Stomach (tissue), 8 donors: ENCODE measurements at regions not wholly inside any gene's neighbourhood (a gene's known extent, or its start where the extent isn't known, plus 50 kb on each side); places are given as distances from the start of the nearest gene placed in this dataset.

Source experiments
- DNase-seq, 2 donors: peaks; one replicate each; pipeline versions ENCODE4 v3.0.0 to v3.0.0-alpha.2; 2013 to 2019
- H3K27ac ChIP-seq, 5 donors: fragments of 200-600 bp in 4 of 5; sonication (generic) in 4 of 5; one replicate each; pipeline ENCODE4 v1.5.1; 2013 to 2019; ENCODE audit warnings: mild to moderate bottlenecking in 1 of 5, moderate library complexity in 1 of 5
- H3K27me3 ChIP-seq, 3 donors: fragments of 200-600 bp; sonication (generic); one replicate each; pipeline ENCODE4 v1.5.1; 2017 to 2019; ENCODE audit warnings: mixed run types in 1 of 3
- H3K36me3 ChIP-seq, 4 donors: fragments of 200-600 bp; sonication (generic); 1 replicate in 3 of 4; 2 replicates in 1 of 4; pipeline ENCODE4 v1.5.1; 2016 to 2019
- H3K4me1 ChIP-seq, 4 donors: fragments of 200-600 bp; sonication (generic); one replicate each; pipeline ENCODE4 v1.5.1; 2016 to 2019
- H3K4me3 ChIP-seq, 4 donors: fragments of 200-600 bp; sonication (generic) in 3 of 4; one replicate each; pipeline ENCODE4 v1.5.1; 2016 to 2019; ENCODE audit warnings: mild to moderate bottlenecking in 1 of 4
- H3K9me3 ChIP-seq, 4 donors: fragments of 200-600 bp; sonication (generic); one replicate each; pipeline ENCODE4 v1.5.1; 2016 to 2019
- CTCF ChIP-seq, 7 experiments: fragments of 450-650 bp in 4 of 7; fragments of 200-600 bp in 3 of 7; sonication (generic) in 3 of 7; IDR thresholded peaks; one replicate each; pipeline ENCODE4 v1.5.1; 2016 to 2019; ENCODE audit warnings: antibody characterized with exemption in 7 of 7, control low read depth in 2 of 7, mild to moderate bottlenecking in 1 of 7
- EP300 ChIP-seq: sonication (generic); formaldehyde crosslinking; IDR thresholded peaks from one replicate; pipeline ENCODE4 v1.6.1; 2017; ENCODE audit warnings: antibody characterized with exemption
- POLR2A ChIP-seq, 4 donors: fragments of 450-650 bp; IDR thresholded peaks; one replicate each; pipeline ENCODE4 v1.6.1; 2016; ENCODE audit warnings: antibody characterized with exemption in 4 of 4, control low read depth in 2 of 4, mild to moderate bottlenecking in 1 of 4, moderate library complexity in 1 of 4
- POLR2AphosphoS5 ChIP-seq, 3 donors: sonication (generic); formaldehyde crosslinking; IDR thresholded peaks; one replicate each; pipeline ENCODE4 v1.6.1; 2016; ENCODE audit warnings: antibody characterized with exemption in 3 of 3
- WGBS, 5 donors: extraction: QIAGEN DNeasy Blood & Tissue Kit in 3 of 5; methylation state at CpG; one replicate each; pipeline versions ENCODE4 v1.1.5 to v1.1.7; 2013 to 2018; 5-methylcytosine and 5-hydroxymethylcytosine counted together
- intact Hi-C: fragments of 100-400 bp; cut with DNase I; formaldehyde crosslinking; loops from one replicate; pipeline ENCODE4 v1.15.1; 2023; ENCODE audit warnings: low total_unique reads
- donor health status: healthy with polysubstance abuse.
- donor health status: Bipolar disorder and iron deficiency.
- donor health status: healthy.

DNA sequence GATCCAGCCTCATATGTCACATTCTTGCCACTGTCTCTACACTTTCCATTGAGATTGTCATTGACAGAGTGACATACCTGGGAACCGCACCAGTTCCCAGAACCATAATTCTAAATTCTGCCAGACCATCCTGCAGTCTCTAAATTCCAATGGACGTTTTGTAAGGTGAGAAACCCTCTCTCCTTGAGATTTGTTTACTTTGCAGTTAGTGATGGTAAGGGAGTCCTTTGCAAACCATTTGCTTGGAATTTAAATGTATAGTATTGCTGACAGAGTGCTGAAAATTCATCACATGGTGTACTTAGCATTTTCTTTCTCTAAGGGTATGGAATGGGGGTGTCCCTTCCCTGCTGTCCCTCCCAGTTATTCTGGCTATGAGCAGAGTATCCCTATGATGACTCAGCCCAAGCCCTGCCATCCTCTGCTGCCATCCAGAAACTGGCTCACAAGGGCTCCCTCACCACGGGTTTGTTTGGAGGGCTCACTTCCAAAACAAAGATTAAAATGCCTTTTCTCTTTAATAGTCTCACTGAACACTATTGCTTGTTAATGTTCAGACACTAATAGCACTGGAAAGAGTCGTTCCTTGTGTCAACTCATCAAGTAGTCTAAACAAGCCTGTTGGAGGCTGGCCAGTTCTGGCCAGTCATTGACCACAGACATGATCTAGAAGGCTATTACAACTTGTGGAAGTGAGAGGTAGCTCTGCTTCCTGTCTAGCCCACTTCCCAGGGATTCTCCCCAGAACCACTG lies 129.0 kb upstream of the HMGA2 start:
- Histone ChIP-seq H3K9me3 (no peaks in the 10 kb centered on the region), H3K4me1 (peaks cover 0 to 13% (median 9%) of the 10 kb centered on the region in 4 donors), H3K36me3 (no peaks in the 10 kb centered on the region), H3K27ac (no peak overlapping the region), H3K27me3 (no peaks in the 10 kb centered on the region), H3K4me3 (no peak overlapping the region)
- TF ChIP-seq EP300 = no peak
- no peak for TF ChIP-seq POLR2A (IDR thresholded peaks at IDR 0.05)
- peak in 1 of 3 donors; percentile 12 for TF ChIP-seq POLR2AphosphoS5 (IDR thresholded peaks at IDR 0.05)
- TF ChIP-seq CTCF (IDR thresholded peaks at IDR 0.05) = no peak
- intact Hi-C loops = no loop called here
- 22 to 31% (median 26%) methylated on average over 4 of the region's 4 CpGs for WGBS, 5 donors
- peak; percentile 78 to 79 for DNase-seq

GRCh38 chr12:65696227-65696626 lies 128.1 kb upstream of the HMGA2 start:
- no peak for DNase-seq
- peaks cover 0 to 13% (median 9%) of the 10 kb centered on the region in 4 donors for H3K4me1 ChIP-seq
- no peak overlapping the region for H3K27ac ChIP-seq
- TF ChIP-seq CTCF (IDR thresholded peaks at IDR 0.05) (no peak), POLR2AphosphoS5 (IDR thresholded peaks at IDR 0.05) (no peak), POLR2A (IDR thresholded peaks at IDR 0.05) (no peak), EP300 (no peak)
- no peaks in the 10 kb centered on the region for H3K36me3 ChIP-seq
- H3K9me3 ChIP-seq = no peaks in the 10 kb centered on the region
- H3K27me3 ChIP-seq = no peaks in the 10 kb centered on the region
- H3K4me3 ChIP-seq = no peak overlapping the region
- intact Hi-C loops = no loop called here

DNA sequence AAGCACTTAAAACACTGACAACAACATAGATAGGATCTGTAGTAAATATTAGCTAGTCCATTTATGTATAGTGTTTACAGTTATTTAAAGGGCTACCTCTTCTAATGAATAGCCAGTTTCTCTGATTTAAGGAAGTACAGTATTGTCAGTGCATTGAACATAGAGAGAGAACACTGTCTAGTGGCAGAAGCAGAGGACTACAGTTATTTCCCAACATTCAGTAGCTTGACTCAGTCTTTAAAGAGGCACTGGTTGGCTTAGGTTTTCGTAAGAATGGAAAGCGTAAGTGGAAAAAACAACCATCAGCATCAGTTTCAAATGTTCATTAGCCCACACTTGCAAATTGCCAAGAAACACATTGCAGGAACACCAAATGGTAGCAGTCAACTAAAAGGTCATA lies 125.0 kb upstream of the HMGA2 start:
- Histone ChIP-seq H3K27me3 (no peaks in the 10 kb centered on the region), H3K4me3 (no peak overlapping the region), H3K36me3 (no peaks in the 10 kb centered on the region), H3K4me1 (peaks cover 0 to 13% (median 9%) of the 10 kb centered on the region in 4 donors), H3K27ac (no peak overlapping the region), H3K9me3 (peaks cover 0 to 4% (median 0%) of the 10 kb centered on the region in 4 donors)
- intact Hi-C loops = no loop called here
- DNase-seq = no peak
- no peak for TF ChIP-seq CTCF (IDR thresholded peaks at IDR 0.05)
- TF ChIP-seq POLR2A (IDR thresholded peaks at IDR 0.05) = no peak
- no peak for TF ChIP-seq POLR2AphosphoS5 (IDR thresholded peaks at IDR 0.05)
- no peak for TF ChIP-seq EP300
- 65 to 90% (median 83%) methylated on average over 2 of the region's 2 CpGs for WGBS, 5 donors

GRCh38 chr12:65703176-65703575 lies 121.1 kb upstream of the HMGA2 start:
- peaks cover 4 to 28% (median 23%) of the 10 kb centered on the region in 4 donors for H3K9me3 ChIP-seq
- intact Hi-C loops = no loop called here
- H3K4me3 ChIP-seq = no peak overlapping the region
- WGBS, 5 donors = 93 to 98% (median 97%) methylated on average over 5 of the region's 5 CpGs
- no peaks in the 10 kb centered on the region for H3K4me1 ChIP-seq
- no peak overlapping the region for H3K27ac ChIP-seq
- H3K36me3 ChIP-seq = no peaks in the 10 kb centered on the region
- peaks cover 0 to under 1% (median 0%) of the 10 kb centered on the region in 3 donors for H3K27me3 ChIP-seq
- no peak for DNase-seq
- TF ChIP-seq EP300 (no peak), POLR2AphosphoS5 (IDR thresholded peaks at IDR 0.05) (no peak)

DNA sequence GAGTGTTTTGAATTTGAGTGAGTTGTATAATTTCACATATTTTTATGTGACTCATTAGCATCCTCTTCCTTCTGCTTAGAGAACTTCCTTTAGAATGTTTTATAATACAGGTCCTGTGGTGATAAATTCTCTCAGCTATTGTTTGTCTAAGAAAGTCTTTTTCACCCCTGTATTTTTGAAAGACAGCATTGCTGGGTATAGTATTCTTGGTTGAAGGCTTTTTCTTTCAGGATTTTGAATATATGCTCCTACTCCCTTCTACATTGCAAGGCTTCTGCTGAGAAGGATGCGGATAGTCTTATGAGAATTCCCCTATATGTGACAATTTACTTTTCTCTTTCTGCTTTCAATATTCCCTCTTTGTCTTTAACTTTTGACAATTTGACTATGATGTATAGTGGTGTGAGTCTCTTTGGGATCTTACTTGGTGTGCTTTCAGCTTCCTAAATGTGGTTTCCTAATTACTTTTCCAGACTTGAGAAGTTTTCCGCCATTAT lies 118.9 kb upstream of the HMGA2 start:
- Histone ChIP-seq H3K27ac (no peak overlapping the region), H3K27me3 (peaks cover 0 to 10% (median 0%) of the 10 kb centered on the region in 3 donors), H3K36me3 (no peaks in the 10 kb centered on the region), H3K9me3 (peaks cover 4 to 28% (median 23%) of the 10 kb centered on the region in 4 donors), H3K4me3 (no peak overlapping the region), H3K4me1 (no peaks in the 10 kb centered on the region)
- DNase-seq = no peak
- intact Hi-C loops = no loop called here
- TF ChIP-seq POLR2A (IDR thresholded peaks at IDR 0.05) = no peak
- TF ChIP-seq EP300 = no peak
- TF ChIP-seq POLR2AphosphoS5 (IDR thresholded peaks at IDR 0.05) = no peak
- TF ChIP-seq CTCF (IDR thresholded peaks at IDR 0.05) = no peak
- 94 to 98% (median 96%) methylated on average over 2 of the region's 2 CpGs for WGBS, 5 donors
